WTC11 (cell line): ENCODE measurements at regions not wholly inside any gene's neighbourhood (a gene's known extent, or its start where the extent isn't known, plus 50 kb on each side); places are given as distances from the start of the nearest gene placed in this dataset.

Source experiments
- ATAC-seq: fragments of 200-7000 bp; cut with Tn5 transposase; 2 replicates; pipeline ENCODE4 v1.10.0; 2021; ENCODE audit warnings: mild to moderate bottlenecking, moderate library complexity
- CTCF ChIA-PET: fragments of 300-600 bp; sonication (Branson Sonifier 250); formaldehyde crosslinking; loops from one replicate; lab custom pipeline; 2021; ENCODE audit warnings: antibody characterized with exemption; lab: Charles Lee
- POLR2A ChIA-PET: fragments of 350-600 bp; sonication (Branson Sonifier 250); formaldehyde crosslinking; loops from one replicate; lab custom pipeline; 2021; ENCODE audit warnings: antibody characterized with exemption; lab: Charles Lee
- DNase-seq: peaks from one replicate; pipeline ENCODE4 v3.0.0; 2021; ENCODE audit warnings: low spot score
- H3K27ac Mint-ChIP-seq: 2 replicates; pipeline ENCODE4 v1.8.0; 2021; ENCODE audit warnings: mixed read lengths
- H3K27me3 Mint-ChIP-seq: 2 replicates; pipeline ENCODE4 v1.8.0; 2021; ENCODE audit warnings: low read depth, mild to moderate bottlenecking, moderate library complexity, mixed read lengths
- H3K36me3 Mint-ChIP-seq: 2 replicates; pipeline ENCODE4 v1.8.0; 2021; ENCODE audit warnings: mixed read lengths
- H3K4me1 Mint-ChIP-seq: 2 replicates; pipeline ENCODE4 v1.8.0; 2022; ENCODE audit warnings: mixed read lengths
- H3K4me3 Mint-ChIP-seq: 2 replicates; pipeline ENCODE4 v1.8.0; 2021; ENCODE audit warnings: mild to moderate bottlenecking, moderate library complexity, mixed read lengths
- H3K9me3 Mint-ChIP-seq: 2 replicates; pipeline ENCODE4 v1.8.0; 2021; ENCODE audit warnings: mixed read lengths
- AR ChIP-seq: fragments of 250-450 bp; sonication (Bioruptor Pico); IDR thresholded peaks from 2 replicates; pipeline ENCODE4 v1.9.0; 2021; ENCODE audit warnings: mild to moderate bottlenecking
- ATF3 ChIP-seq: sonication (generic); formaldehyde crosslinking; conservative IDR thresholded peaks from 2 replicates; pipeline ENCODE4 v1.8.1; 2022; ENCODE audit warnings: mild to moderate bottlenecking, missing genetic modification reagents
- CDX4 ChIP-seq: fragments of 250-450 bp; sonication (Bioruptor Pico); IDR thresholded peaks from 2 replicates; pipeline ENCODE4 v1.9.0; 2021; ENCODE audit warnings: moderate library complexity, mild to moderate bottlenecking, inconsistent platforms, borderline replicate concordance
- CREB1 ChIP-seq: sonication (generic); formaldehyde crosslinking; IDR thresholded peaks from 2 replicates; pipeline ENCODE4 v1.8.0; 2023; ENCODE audit warnings: mild to moderate bottlenecking, missing genetic modification reagents
- E2F1 ChIP-seq: sonication (generic); formaldehyde crosslinking; IDR thresholded peaks from 2 replicates; pipeline ENCODE4 v1.8.0; 2022; ENCODE audit warnings: mild to moderate bottlenecking, missing genetic modification reagents
- E2F5 ChIP-seq: sonication (generic); formaldehyde crosslinking; IDR thresholded peaks from 2 replicates; pipeline ENCODE4 v1.8.1; 2022; ENCODE audit warnings: mild to moderate bottlenecking, moderate library complexity, missing genetic modification reagents
- FOXJ3 ChIP-seq: sonication (generic); formaldehyde crosslinking; IDR thresholded peaks from 2 replicates; pipeline ENCODE4 v1.9.0; 2021; ENCODE audit warnings: missing genetic modification reagents, mild to moderate bottlenecking, borderline replicate concordance
- FOXP4 ChIP-seq: sonication (generic); formaldehyde crosslinking; IDR thresholded peaks from 2 replicates; pipeline ENCODE4 v1.8.0; 2022; ENCODE audit warnings: mild to moderate bottlenecking, missing genetic modification reagents
- GABPB1 ChIP-seq: sonication (generic); formaldehyde crosslinking; IDR thresholded peaks from 2 replicates; pipeline ENCODE4 v1.8.1; 2023; ENCODE audit warnings: mild to moderate bottlenecking, missing genetic modification reagents
- MXD4 ChIP-seq: fragments of 250-450 bp; sonication (Bioruptor Pico); IDR thresholded peaks from 2 replicates; pipeline ENCODE4 v1.8.0; 2021; ENCODE audit warnings: mild to moderate bottlenecking, moderate library complexity, borderline replicate concordance
- NR3C1 ChIP-seq: sonication (generic); formaldehyde crosslinking; conservative IDR thresholded peaks from 2 replicates; pipeline ENCODE4 v1.8.1; 2023; ENCODE audit warnings: low read depth, mild to moderate bottlenecking, missing genetic modification reagents
- RORB ChIP-seq: fragments of 250-450 bp; sonication (Bioruptor Pico); IDR thresholded peaks from 2 replicates; pipeline ENCODE4 v1.9.0; 2021; ENCODE audit warnings: mild to moderate bottlenecking
- STAT6 ChIP-seq: sonication (generic); formaldehyde crosslinking; conservative IDR thresholded peaks from 2 replicates; pipeline ENCODE4 v1.8.1; 2023; ENCODE audit warnings: mild to moderate bottlenecking, low read depth, missing genetic modification reagents, moderate library complexity
- USF1 ChIP-seq: sonication (generic); formaldehyde crosslinking; IDR thresholded peaks from 2 replicates; pipeline ENCODE4 v1.8.0; 2022; ENCODE audit warnings: mild to moderate bottlenecking, missing genetic modification reagents
- ZNF281 ChIP-seq: sonication (generic); formaldehyde crosslinking; IDR thresholded peaks from 2 replicates; pipeline ENCODE4 v1.8.0; 2023; ENCODE audit warnings: mild to moderate bottlenecking, missing genetic modification reagents
- ZNF317 ChIP-seq: sonication (generic); formaldehyde crosslinking; IDR thresholded peaks from 2 replicates; pipeline ENCODE4 v1.8.1; 2023; ENCODE audit warnings: low read depth, mild to moderate bottlenecking, moderate library complexity, missing genetic modification reagents, borderline replicate concordance
- ZNF416 ChIP-seq: fragments of 250-450 bp; sonication (Bioruptor Pico); IDR thresholded peaks from 2 replicates; pipeline ENCODE4 v1.9.0; 2021; ENCODE audit warnings: mild to moderate bottlenecking, inconsistent platforms

GRCh38 chr5:2685651-2686272 lies 65.7 kb downstream of the IRX2 start (continued):
- TF ChIP-seq FOXP4 (CRISPR knock-in tag) (no peak), STAT6 (CRISPR knock-in tag) (no peak), CDX4 (CRISPR knock-in tag) (no peak), MXD4 (CRISPR knock-in tag) (no peak), ATF3 (CRISPR knock-in tag) (no peak), ZNF281 (CRISPR knock-in tag) (no peak), FOXJ3 (CRISPR knock-in tag) (no peak), E2F1 (CRISPR knock-in tag) (no peak), RORB (CRISPR knock-in tag) (no peak), CREB1 (CRISPR knock-in tag) (no peak)

- Mint-ChIP-seq H3K9me3 (peaks cover 2% of the 10 kb centered on the region; the same call in 1 of the 2 replicates), H3K36me3 (no peaks in the 10 kb centered on the region), H3K4me1 (no peaks in the 10 kb centered on the region), H3K27me3 (no peaks in the 10 kb centered on the region), H3K4me3 (no peak overlapping the region), H3K27ac (no peak overlapping the region)
- ChIA-PET POLR2A (no interaction called here), CTCF (no interaction called here)
- TF ChIP-seq ZNF416 (CRISPR knock-in tag) (no peak), E2F5 (no peak), AR (CRISPR knock-in tag) (no peak), GABPB1 (CRISPR knock-in tag) (no peak), USF1 (CRISPR knock-in tag) (no peak), NR3C1 (CRISPR knock-in tag) (no peak), ZNF317 (CRISPR knock-in tag) (no peak), FOXJ3 (CRISPR knock-in tag) (no peak)
- no peak for ATAC-seq
- DNase-seq, result no peak
Observed at GRCh38 chr5:2684606-2685005, 66.9 kb downstream of the IRX2 start.
